SK-N-MC (cell line): ENCODE measurements at regions not wholly inside any gene's neighbourhood (a gene's known extent, or its start where the extent isn't known, plus 50 kb on each side); places are given as distances from the start of the nearest gene placed in this dataset.

ENCODE experiments used
- EZH2 ChIP-seq: fragments of 200-600 bp; sonication (generic); IDR thresholded peaks from one replicate; pipeline ENCODE4 v1.6.1; 2017; ENCODE audit warnings: antibody characterized with exemption
- FOXP2 ChIP-seq: optimal IDR thresholded peaks from 2 replicates; pipeline ENCODE3; 2011; ENCODE audit warnings: mild to moderate bottlenecking, moderate library complexity; ENCODE audit not compliant: insufficient read depth; ENCODE audit errors: extremely low read length, control extremely low read depth
- POLR2AphosphoS5 ChIP-seq: IDR thresholded peaks from 2 replicates; pipeline ENCODE4 v1.6.1; 2012; ENCODE audit warnings: mild to moderate bottlenecking, low read depth, low read length, borderline replicate concordance

DNA sequence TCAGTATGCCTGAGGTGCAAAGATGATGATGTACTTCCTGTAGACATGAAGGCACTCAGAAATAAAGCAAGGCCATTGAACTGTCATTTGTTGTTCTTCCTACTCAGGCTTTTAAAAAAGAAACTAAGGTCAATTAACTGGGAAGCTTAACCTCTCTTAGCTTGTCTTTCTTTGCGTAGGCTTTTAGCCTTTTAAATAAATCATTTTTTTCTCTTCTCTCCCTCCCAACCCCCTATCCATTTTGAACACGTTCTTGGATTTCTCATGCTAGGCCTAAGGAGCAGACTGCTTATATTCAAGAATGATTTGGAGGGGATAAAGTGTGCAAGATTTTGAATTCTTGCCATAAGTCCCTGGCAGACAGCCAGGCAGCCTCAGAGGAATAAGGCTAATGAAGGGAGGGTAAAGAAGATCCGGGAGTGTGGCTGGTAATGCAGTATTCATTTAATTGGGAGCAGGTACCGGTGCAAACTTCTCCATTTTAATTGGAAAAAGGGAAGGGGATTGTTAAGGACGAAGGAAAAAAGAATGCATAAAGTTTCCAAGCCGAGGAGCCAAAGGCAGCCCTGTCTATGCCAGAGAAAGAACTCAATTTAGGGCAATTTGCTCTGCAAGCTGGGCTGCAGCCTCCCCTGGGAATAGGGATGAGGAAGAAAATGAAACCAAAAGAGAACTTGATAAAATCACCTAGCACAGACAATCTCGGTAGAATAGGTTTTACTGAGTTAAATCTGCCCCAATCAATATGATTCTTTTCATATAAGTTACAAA, 343.8 kb upstream of the MMS22L start:
- TF ChIP-seq POLR2AphosphoS5 = peak; percentile 54; the same call in 1 of the 2 replicates
- TF ChIP-seq EZH2 = no peak
- TF ChIP-seq FOXP2 = no peak
